ENCODE measurements at regions not wholly inside any gene's neighbourhood (a gene's known extent, or its start where the extent isn't known, plus 50 kb on each side); places are given as distances from the start of the nearest gene placed in this dataset.

DNA sequence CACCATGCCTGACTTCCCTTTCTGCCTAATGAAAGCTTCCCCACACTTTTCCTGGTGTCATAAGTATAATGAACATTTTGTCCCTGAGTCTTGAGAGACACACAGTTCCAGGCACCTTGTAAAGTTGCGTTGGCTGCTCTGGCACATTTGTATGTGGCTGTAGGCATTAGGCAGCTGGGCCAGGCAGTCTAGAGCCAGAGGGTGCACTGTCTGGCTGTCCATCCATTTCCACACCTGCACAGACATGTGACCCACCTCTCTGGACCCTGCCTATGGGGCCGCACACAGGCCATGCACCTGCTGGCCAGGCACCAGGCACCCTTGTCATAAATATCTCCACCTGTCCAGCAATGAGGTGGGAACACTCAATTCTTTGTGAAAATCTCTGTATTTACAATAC, 54.7 kb upstream of the ANTXRL start:
- TF ChIP-seq, protein P1, sequence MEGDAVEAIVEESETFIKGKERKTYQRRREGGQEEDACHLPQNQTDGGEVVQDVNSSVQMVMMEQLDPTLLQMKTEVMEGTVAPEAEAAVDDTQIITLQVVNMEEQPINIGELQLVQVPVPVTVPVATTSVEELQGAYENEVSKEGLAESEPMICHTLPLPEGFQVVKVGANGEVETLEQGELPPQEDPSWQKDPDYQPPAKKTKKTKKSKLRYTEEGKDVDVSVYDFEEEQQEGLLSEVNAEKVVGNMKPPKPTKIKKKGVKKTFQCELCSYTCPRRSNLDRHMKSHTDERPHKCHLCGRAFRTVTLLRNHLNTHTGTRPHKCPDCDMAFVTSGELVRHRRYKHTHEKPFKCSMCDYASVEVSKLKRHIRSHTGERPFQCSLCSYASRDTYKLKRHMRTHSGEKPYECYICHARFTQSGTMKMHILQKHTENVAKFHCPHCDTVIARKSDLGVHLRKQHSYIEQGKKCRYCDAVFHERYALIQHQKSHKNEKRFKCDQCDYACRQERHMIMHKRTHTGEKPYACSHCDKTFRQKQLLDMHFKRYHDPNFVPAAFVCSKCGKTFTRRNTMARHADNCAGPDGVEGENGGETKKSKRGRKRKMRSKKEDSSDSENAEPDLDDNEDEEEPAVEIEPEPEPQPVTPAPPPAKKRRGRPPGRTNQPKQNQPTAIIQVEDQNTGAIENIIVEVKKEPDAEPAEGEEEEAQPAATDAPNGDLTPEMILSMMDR (IDR thresholded peaks at IDR 0.05), result no peak
- no peak for TF ChIP-seq POLR2A (IDR thresholded peaks at IDR 0.05)

All from Peyer's patch (tissue), 4 donors.